ENCODE measurements at regions not wholly inside any gene's neighbourhood (a gene's known extent, or its start where the extent isn't known, plus 50 kb on each side); places are given as distances from the start of the nearest gene placed in this dataset.

- intact Hi-C loops (cut with DNase I) = no loop called here
- H3K27ac ChIP-seq = no peak overlapping the region
- DNase-seq (ENCODE audit: low spot score in 2 of 2) = no peak
- H3K9me3 ChIP-seq = no peaks in the 10 kb centered on the region
- TF ChIP-seq CTCF (IDR thresholded peaks at IDR 0.05) = no peak
- H3K4me3 ChIP-seq = no peak overlapping the region
- H3K36me3 ChIP-seq = no peaks in the 10 kb centered on the region
- H3K4me1 ChIP-seq = no peaks in the 10 kb centered on the region
- H3K27me3 ChIP-seq = no peaks in the 10 kb centered on the region
Observed at GRCh38 chr7:53520841-53521240, 485.4 kb downstream of the POM121L12 start.

GRCh38 chr7:53521638-53522184, 486.3 kb downstream of the POM121L12 start:
- TF ChIP-seq CTCF (IDR thresholded peaks at IDR 0.05) = no peak
- Histone ChIP-seq H3K27ac (no peak overlapping the region), H3K4me1 (no peaks in the 10 kb centered on the region), H3K4me3 (no peak overlapping the region), H3K36me3 (no peaks in the 10 kb centered on the region), H3K9me3 (no peaks in the 10 kb centered on the region), H3K27me3 (no peaks in the 10 kb centered on the region)
- no peak for DNase-seq (ENCODE audit: low spot score in 2 of 2)
- intact Hi-C loops (cut with DNase I) = no loop called here

GRCh38 chr7:53539558-53539957, 504.1 kb downstream of the POM121L12 start:
- TF ChIP-seq CTCF (IDR thresholded peaks at IDR 0.05) = no peak
- intact Hi-C loops (cut with DNase I) = no loop called here
- no peak for DNase-seq (ENCODE audit: low spot score in 2 of 2)

GRCh38 chr7:53541475-53541874, 506.0 kb downstream of the POM121L12 start:
- no peaks in the 10 kb centered on the region for H3K36me3 ChIP-seq
- TF ChIP-seq CTCF (IDR thresholded peaks at IDR 0.05) = no peak
- DNase-seq (ENCODE audit: low spot score in 2 of 2) = no peak
- no peak overlapping the region for H3K4me3 ChIP-seq
- H3K4me1 ChIP-seq = no peaks in the 10 kb centered on the region
- intact Hi-C loops (cut with DNase I) = no loop called here
- H3K27ac ChIP-seq = no peak overlapping the region
- no peaks in the 10 kb centered on the region for H3K27me3 ChIP-seq
- H3K9me3 ChIP-seq = no peaks in the 10 kb centered on the region

More at GRCh38 chr7:53539558-53539957, 504.1 kb downstream of the POM121L12 start:
- no peaks in the 10 kb centered on the region for H3K9me3 ChIP-seq
- no peaks in the 10 kb centered on the region for H3K36me3 ChIP-seq
- no peaks in the 10 kb centered on the region for H3K27me3 ChIP-seq
- no peaks in the 10 kb centered on the region for H3K4me1 ChIP-seq
- H3K4me3 ChIP-seq = no peak overlapping the region
- no peak overlapping the region for H3K27ac ChIP-seq

GRCh38 chr7:53542157-53542556, 506.7 kb downstream of the POM121L12 start:
- DNase-seq (ENCODE audit: low spot score in 2 of 2) = no peak
- Histone ChIP-seq H3K27ac (no peak overlapping the region), H3K4me1 (no peaks in the 10 kb centered on the region)

More at GRCh38 chr7:53542157-53542556, 506.7 kb downstream of the POM121L12 start:
- intact Hi-C loops (cut with DNase I) = no loop called here
- Histone ChIP-seq H3K9me3 (no peaks in the 10 kb centered on the region), H3K4me3 (no peak overlapping the region), H3K36me3 (no peaks in the 10 kb centered on the region), H3K27me3 (no peaks in the 10 kb centered on the region)
- TF ChIP-seq CTCF (IDR thresholded peaks at IDR 0.05) = no peak
